SK-N-SH treated with all-trans-retinoic acid at 6 μM for 48 hours (cell line): ENCODE measurements at regions not wholly inside any gene's neighbourhood (a gene's known extent, or its start where the extent isn't known, plus 50 kb on each side); places are given as distances from the start of the nearest gene placed in this dataset.

Experiments
- ATAC-seq: fragments of 200-7000 bp; cut with Tn5 transposase; 3 replicates; pipeline ENCODE4 v1.9.1; 2020; ENCODE audit warnings: mild to moderate bottlenecking, moderate library complexity
- CSDC2 ChIP-seq: fragments of 250-450 bp; sonication (Bioruptor Pico); IDR thresholded peaks from 2 replicates; pipeline ENCODE4 v1.5.0; 2020; ENCODE audit warnings: mild to moderate bottlenecking, moderate library complexity
- OSR1 ChIP-seq: fragments of 250-450 bp; sonication (Bioruptor Pico); IDR thresholded peaks from 2 replicates; pipeline ENCODE4 v1.8.0; 2022; ENCODE audit warnings: moderate library complexity, mild to moderate bottlenecking, inconsistent platforms
- PPARA ChIP-seq: fragments of 250-450 bp; sonication (Bioruptor Pico); IDR thresholded peaks from 2 replicates; pipeline ENCODE4 v1.5.0; 2020; ENCODE audit warnings: mild to moderate bottlenecking, borderline replicate concordance
- SNAI2 ChIP-seq: fragments of 250-450 bp; sonication (Bioruptor Pico); IDR thresholded peaks from 2 replicates; pipeline ENCODE4 v1.5.0; 2020; ENCODE audit warnings: mild to moderate bottlenecking, moderate library complexity
- TCF4 ChIP-seq: fragments of 250-450 bp; sonication (Bioruptor Pico); IDR thresholded peaks from 2 replicates; pipeline ENCODE4 v1.8.0; 2021; ENCODE audit warnings: mild to moderate bottlenecking, moderate library complexity, borderline replicate concordance
- TOX ChIP-seq: fragments of 250-450 bp; sonication (Bioruptor Pico); IDR thresholded peaks from 2 replicates; pipeline ENCODE4 v1.8.0; 2021; ENCODE audit warnings: mild to moderate bottlenecking, moderate library complexity, borderline replicate concordance
- ZC3H10 ChIP-seq: fragments of 250-450 bp; sonication (Bioruptor Pico); IDR thresholded peaks from 2 replicates; pipeline ENCODE4 v1.5.1; 2021; ENCODE audit warnings: mild to moderate bottlenecking, moderate library complexity
- ZFP3 ChIP-seq: fragments of 250-450 bp; sonication (Bioruptor Pico); IDR thresholded peaks from 2 replicates; pipeline ENCODE4 v1.5.0; 2020; ENCODE audit warnings: mild to moderate bottlenecking, moderate library complexity
- ZFP30 ChIP-seq: fragments of 450-650 bp; formaldehyde crosslinking; IDR thresholded peaks from 2 replicates; pipeline ENCODE4 v1.5.0; 2022; ENCODE audit warnings: mild to moderate bottlenecking, moderate library complexity
- ZNF565 ChIP-seq: fragments of 450-650 bp; formaldehyde crosslinking; conservative IDR thresholded peaks from 2 replicates; pipeline ENCODE4 v1.5.0; 2020; ENCODE audit warnings: low read depth, mild to moderate bottlenecking, moderate library complexity
- ZNF70 ChIP-seq: fragments of 450-650 bp; formaldehyde crosslinking; IDR thresholded peaks from 2 replicates; pipeline ENCODE4 v1.5.0; 2020; ENCODE audit warnings: mild to moderate bottlenecking, moderate library complexity
- ZNF8 ChIP-seq: fragments of 450-650 bp; formaldehyde crosslinking; IDR thresholded peaks from 2 replicates; pipeline ENCODE4 v1.5.0; 2020; ENCODE audit warnings: mild to moderate bottlenecking, moderate library complexity
- TF ChIP-seq, protein P1 (sequence below): fragments of 250-450 bp; sonication (Bioruptor Pico); IDR thresholded peaks from 2 replicates; pipeline ENCODE4 v1.5.0; 2020; ENCODE audit warnings: mild to moderate bottlenecking, moderate library complexity
- TF ChIP-seq, protein P2 (sequence below): fragments of 250-450 bp; sonication (Bioruptor Pico); IDR thresholded peaks from 2 replicates; pipeline ENCODE4 v1.5.1; 2021; ENCODE audit warnings: mild to moderate bottlenecking, moderate library complexity
- TF ChIP-seq, protein P3 (sequence below): fragments of 250-450 bp; sonication (Bioruptor Pico); IDR thresholded peaks from 2 replicates; pipeline ENCODE4 v1.8.0; 2021; ENCODE audit warnings: low read depth, mild to moderate bottlenecking, moderate library complexity, borderline replicate concordance
- TF ChIP-seq, protein P4 (sequence below): fragments of 250-450 bp; sonication (Bioruptor Pico); IDR thresholded peaks from 2 replicates; pipeline ENCODE4 v1.5.1; 2020; ENCODE audit warnings: low read depth, mild to moderate bottlenecking, moderate library complexity

DNA sequence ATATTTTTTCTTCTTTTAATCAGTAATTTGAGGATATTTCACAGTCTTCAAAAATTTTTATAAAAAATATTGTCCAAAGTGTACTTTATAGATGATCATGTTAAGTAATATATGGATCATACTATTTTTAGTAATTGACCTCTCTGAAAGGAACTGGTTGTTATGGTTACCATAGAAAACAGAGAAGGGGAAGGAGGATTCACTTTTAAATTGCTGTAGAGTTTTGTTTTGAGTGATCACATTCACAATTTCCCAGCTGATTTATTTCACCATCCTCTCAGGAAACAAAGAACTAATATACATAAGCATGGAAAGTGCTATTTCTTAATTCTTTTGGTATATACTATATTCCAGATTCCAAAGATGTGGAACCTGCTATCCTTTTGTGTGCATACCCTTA, 56.5 kb upstream of the NREP start:
- ATAC-seq: no peak
- TF ChIP-seq ZFP3 (CRISPR knock-in tag): no peak
- TF ChIP-seq ZNF70 (CRISPR knock-in tag): no peak
- TF ChIP-seq OSR1 (CRISPR knock-in tag): no peak
- TF ChIP-seq ZNF565 (CRISPR knock-in tag): no peak
- no peak for TF ChIP-seq TOX (CRISPR knock-in tag)

DNA sequence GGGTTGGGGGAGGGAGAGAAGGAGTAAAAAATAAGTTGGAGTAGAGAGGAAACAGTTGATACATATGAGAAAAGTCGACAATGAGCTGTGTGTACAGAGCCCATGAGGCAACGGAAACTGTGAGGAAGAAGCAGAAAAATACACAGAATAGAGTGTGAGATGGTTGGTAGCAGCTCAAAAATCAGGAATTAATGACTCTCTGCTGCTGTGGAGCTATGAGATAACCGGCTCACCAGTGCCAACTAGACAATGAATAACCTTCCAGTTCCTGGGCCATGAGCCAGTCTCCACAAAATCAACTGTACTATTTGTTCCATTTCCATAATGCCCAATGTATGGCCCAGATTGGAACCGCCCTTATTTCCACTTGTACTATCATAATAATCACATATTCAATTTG, 53.1 kb upstream of the NREP start:
- no peak for TF ChIP-seq ZC3H10 (CRISPR knock-in tag)
- TF ChIP-seq TOX (CRISPR knock-in tag): no peak
- no peak for TF ChIP-seq SNAI2 (CRISPR knock-in tag)
- no peak for TF ChIP-seq ZFP30 (CRISPR knock-in tag)
- no peak for TF ChIP-seq ZFP3 (CRISPR knock-in tag)
- TF ChIP-seq CSDC2 (CRISPR knock-in tag): no peak
- TF ChIP-seq, protein P1, sequence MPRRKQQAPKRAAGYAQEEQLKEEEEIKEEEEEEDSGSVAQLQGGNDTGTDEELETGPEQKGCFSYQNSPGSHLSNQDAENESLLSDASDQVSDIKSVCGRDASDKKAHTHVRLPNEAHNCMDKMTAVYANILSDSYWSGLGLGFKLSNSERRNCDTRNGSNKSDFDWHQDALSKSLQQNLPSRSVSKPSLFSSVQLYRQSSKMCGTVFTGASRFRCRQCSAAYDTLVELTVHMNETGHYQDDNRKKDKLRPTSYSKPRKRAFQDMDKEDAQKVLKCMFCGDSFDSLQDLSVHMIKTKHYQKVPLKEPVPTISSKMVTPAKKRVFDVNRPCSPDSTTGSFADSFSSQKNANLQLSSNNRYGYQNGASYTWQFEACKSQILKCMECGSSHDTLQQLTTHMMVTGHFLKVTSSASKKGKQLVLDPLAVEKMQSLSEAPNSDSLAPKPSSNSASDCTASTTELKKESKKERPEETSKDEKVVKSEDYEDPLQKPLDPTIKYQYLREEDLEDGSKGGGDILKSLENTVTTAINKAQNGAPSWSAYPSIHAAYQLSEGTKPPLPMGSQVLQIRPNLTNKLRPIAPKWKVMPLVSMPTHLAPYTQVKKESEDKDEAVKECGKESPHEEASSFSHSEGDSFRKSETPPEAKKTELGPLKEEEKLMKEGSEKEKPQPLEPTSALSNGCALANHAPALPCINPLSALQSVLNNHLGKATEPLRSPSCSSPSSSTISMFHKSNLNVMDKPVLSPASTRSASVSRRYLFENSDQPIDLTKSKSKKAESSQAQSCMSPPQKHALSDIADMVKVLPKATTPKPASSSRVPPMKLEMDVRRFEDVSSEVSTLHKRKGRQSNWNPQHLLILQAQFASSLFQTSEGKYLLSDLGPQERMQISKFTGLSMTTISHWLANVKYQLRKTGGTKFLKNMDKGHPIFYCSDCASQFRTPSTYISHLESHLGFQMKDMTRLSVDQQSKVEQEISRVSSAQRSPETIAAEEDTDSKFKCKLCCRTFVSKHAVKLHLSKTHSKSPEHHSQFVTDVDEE (CRISPR knock-in tag): no peak
- no peak for TF ChIP-seq TCF4 (CRISPR knock-in tag)
- TF ChIP-seq OSR1 (CRISPR knock-in tag): no peak
- TF ChIP-seq PPARA (CRISPR knock-in tag): no peak
- TF ChIP-seq, protein P2, sequence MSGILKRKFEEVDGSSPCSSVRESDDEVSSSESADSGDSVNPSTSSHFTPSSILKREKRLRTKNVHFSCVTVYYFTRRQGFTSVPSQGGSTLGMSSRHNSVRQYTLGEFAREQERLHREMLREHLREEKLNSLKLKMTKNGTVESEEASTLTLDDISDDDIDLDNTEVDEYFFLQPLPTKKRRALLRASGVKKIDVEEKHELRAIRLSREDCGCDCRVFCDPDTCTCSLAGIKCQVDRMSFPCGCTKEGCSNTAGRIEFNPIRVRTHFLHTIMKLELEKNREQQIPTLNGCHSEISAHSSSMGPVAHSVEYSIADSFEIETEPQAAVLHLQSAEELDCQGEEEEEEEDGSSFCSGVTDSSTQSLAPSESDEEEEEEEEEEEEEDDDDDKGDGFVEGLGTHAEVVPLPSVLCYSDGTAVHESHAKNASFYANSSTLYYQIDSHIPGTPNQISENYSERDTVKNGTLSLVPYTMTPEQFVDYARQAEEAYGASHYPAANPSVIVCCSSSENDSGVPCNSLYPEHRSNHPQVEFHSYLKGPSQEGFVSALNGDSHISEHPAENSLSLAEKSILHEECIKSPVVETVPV: no peak
- no peak for TF ChIP-seq ZNF8 (CRISPR knock-in tag)
- TF ChIP-seq, protein P3, sequence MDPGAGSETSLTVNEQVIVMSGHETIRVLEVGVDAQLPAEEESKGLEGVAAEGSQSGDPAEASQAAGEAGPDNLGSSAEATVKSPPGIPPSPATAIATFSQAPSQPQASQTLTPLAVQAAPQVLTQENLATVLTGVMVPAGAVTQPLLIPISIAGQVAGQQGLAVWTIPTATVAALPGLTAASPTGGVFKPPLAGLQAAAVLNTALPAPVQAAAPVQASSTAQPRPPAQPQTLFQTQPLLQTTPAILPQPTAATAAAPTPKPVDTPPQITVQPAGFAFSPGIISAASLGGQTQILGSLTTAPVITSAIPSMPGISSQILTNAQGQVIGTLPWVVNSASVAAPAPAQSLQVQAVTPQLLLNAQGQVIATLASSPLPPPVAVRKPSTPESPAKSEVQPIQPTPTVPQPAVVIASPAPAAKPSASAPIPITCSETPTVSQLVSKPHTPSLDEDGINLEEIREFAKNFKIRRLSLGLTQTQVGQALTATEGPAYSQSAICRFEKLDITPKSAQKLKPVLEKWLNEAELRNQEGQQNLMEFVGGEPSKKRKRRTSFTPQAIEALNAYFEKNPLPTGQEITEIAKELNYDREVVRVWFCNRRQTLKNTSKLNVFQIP: no peak
- TF ChIP-seq, protein P4, sequence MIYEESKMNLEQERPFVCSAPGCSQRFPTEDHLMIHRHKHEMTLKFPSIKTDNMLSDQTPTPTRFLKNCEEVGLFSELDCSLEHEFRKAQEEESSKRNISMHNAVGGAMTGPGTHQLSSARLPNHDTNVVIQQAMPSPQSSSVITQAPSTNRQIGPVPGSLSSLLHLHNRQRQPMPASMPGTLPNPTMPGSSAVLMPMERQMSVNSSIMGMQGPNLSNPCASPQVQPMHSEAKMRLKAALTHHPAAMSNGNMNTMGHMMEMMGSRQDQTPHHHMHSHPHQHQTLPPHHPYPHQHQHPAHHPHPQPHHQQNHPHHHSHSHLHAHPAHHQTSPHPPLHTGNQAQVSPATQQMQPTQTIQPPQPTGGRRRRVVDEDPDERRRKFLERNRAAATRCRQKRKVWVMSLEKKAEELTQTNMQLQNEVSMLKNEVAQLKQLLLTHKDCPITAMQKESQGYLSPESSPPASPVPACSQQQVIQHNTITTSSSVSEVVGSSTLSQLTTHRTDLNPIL (CRISPR knock-in tag): no peak
- TF ChIP-seq, all 23 proteins: peak for 0
- ATAC-seq: no peak
